ENCODE measurements at regions not wholly inside any gene's neighbourhood (a gene's known extent, or its start where the extent isn't known, plus 50 kb on each side); places are given as distances from the start of the nearest gene placed in this dataset.

- TF ChIP-seq POLR2A (IDR thresholded peaks at IDR 0.05; ENCODE audit: low read depth, low read length): no peak
- no peak for TF ChIP-seq CTCF (conservative IDR thresholded peaks at IDR 0.05; ENCODE audit: low read depth, low read length)
- TF ChIP-seq MXI1 (IDR thresholded peaks at IDR 0.05; ENCODE audit: borderline replicate concordance, low read depth, low read length): no peak
- TF ChIP-seq RAD21 (IDR thresholded peaks at IDR 0.05; ENCODE audit: low read length): no peak
- no peak for TF ChIP-seq NFE2L2 (IDR thresholded peaks at IDR 0.05; ENCODE audit: low read depth, low read length)
- TF ChIP-seq RFX5 (IDR thresholded peaks at IDR 0.05; ENCODE audit: low read depth, low read length): no peak
These were observed 383.3 kb downstream of the SH2D4B start for GRCh38 chr10:80921032-80921431.

All from IMR-90 (cell line).